ENCODE measurements at regions not wholly inside any gene's neighbourhood (a gene's known extent, or its start where the extent isn't known, plus 50 kb on each side); places are given as distances from the start of the nearest gene placed in this dataset.

GRCh38 chr20:24261351-24261750 lies 208.1 kb upstream of the SYNDIG1 start:
- no peak for DNase-seq (ENCODE audit: low spot score)

- DNase-seq (ENCODE audit: low spot score): no peak
Observed at GRCh38 chr20:24257171-24257570, 212.3 kb upstream of the SYNDIG1 start.

GRCh38 chr20:24256307-24256706 lies 213.1 kb upstream of the SYNDIG1 start:
- no peak for DNase-seq (ENCODE audit: low spot score)

GRCh38 chr20:24254480-24254879 lies 214.9 kb upstream of the SYNDIG1 start:
- no peak for DNase-seq (ENCODE audit: low spot score)

DNA sequence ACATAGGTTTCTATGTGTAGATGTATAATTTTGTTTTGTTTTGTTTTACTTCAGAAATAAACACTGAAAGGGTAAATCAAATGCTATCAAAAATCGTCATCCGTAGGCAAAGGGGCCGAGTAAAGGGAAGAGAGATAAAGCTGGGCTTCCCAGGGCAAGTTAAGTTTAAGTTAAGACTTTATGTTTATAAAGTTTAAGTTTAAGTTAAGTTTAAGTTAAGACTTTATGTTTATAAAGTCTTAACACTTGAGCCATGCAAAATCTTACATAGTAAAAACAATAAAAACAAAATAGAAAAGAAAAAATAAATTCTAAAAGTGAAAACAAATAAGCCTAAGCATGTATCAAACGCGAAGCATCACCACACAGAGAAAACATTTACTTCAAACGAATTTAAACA lies 216.1 kb upstream of the SYNDIG1 start:
- no peak for DNase-seq (ENCODE audit: low spot score)

DNA sequence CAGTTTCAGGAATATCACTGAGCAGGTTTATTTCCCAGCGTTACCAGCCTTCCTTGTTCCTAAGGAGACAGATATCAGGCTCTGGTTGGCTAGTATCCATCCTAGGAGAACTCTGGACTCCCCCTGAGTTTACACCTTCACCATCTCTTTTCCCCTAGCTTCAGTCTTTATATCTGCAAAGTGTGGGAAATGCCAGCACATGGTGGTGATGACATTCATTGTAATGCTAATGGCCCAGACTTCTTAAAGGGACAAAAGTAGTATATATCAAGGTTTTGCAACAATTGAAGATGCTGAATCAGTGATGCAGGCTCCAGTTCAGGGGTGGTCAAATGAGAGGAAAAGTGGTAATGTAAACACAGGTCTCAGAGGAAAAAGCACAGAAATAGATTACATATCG lies 224.3 kb upstream of the SYNDIG1 start:
- DNase-seq (ENCODE audit: low spot score): no peak

GRCh38 chr20:24242763-24243162 lies 226.7 kb upstream of the SYNDIG1 start:
- no peak for DNase-seq (ENCODE audit: low spot score)

- no peak for DNase-seq (ENCODE audit: low spot score)
Observed at GRCh38 chr20:24241466-24241865, 228.0 kb upstream of the SYNDIG1 start.

GRCh38 chr20:24236963-24237362 lies 232.5 kb upstream of the SYNDIG1 start:
- no peak for DNase-seq (ENCODE audit: low spot score)

DNA sequence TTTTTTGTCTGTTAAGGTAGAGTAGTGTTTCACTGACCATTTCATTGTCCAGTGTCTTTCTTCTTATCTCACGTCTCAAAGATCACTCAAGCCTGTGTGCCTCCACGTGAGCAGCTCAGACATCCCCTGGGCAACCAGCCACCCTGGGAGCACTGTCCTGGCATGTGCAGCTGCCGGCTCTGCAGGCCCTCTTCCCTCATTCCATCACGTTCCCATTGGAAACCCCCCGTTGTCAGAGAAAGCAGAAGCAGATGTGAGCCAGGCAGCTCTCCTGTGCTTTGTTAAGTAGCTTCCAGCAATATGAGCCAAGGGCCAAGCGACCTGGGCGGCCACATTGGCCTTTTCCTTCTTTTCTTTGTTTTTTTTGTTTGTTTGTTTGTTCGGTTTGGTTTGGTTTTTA lies 233.2 kb upstream of the SYNDIG1 start:
- DNase-seq (ENCODE audit: low spot score): no peak

DNA sequence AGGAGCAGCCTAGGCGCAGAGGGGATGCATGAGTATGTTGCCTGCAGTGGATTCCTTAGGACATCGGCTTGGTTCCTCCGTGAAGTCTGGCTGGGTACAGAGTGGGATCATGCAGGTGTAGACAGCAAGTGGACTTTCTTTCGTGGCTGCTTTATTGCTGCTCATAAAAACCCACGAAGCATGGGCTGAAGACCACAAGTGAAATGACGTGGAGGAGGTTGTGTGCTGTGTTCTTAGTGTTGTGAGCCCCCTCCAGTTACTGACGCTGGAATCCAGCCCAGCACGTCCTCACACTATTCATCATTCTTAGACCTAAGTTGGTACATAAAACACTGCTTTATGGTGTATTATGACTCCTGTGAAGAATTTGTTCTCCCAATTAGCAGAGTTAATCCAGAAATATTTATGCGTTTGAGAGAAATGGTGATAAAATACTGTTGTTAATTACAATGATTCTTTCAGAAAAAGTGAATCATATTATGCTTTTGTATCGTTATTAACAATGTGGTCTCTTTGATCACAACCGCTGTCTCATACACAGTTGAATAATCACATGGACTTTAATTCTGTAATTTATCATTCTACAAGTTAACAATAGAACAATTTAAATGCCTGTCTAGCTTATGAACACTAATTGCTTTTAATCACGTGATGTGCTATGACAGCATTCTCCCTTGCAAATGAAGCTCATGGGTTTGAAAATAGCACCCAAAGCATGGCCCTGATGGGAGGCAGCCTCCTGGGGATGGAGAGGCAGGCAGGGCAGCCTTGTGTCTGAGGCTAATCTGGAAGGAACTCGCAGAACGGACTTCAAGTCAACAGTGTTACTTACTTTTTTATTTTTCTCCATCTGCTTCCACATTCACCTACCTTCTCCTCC lies 233.9 kb upstream of the SYNDIG1 start:
- no peak for DNase-seq (ENCODE audit: low spot score)

DNA sequence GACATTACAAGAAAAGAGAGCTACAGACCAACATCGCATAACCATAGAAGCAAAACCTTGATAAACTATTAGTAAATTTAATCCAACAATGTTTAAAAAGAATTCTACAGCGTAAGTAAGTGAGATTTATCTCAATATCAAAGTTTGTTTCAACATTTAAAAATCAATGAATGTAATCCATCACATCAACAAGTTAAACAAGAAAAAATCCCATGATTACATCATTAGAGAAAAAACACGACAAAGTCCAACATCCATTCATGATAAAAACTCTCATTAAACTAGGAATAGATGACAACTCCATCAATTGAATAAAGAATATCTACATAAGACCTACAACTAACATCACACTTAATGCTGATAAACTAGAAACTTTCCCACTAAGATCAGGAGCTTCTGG lies 239.0 kb upstream of the GGTLC1 start:
- DNase-seq (ENCODE audit: low spot score): no peak

- DNase-seq (ENCODE audit: low spot score): no peak
Observed at GRCh38 chr20:24212494-24212893, 223.9 kb upstream of the GGTLC1 start.

DNA sequence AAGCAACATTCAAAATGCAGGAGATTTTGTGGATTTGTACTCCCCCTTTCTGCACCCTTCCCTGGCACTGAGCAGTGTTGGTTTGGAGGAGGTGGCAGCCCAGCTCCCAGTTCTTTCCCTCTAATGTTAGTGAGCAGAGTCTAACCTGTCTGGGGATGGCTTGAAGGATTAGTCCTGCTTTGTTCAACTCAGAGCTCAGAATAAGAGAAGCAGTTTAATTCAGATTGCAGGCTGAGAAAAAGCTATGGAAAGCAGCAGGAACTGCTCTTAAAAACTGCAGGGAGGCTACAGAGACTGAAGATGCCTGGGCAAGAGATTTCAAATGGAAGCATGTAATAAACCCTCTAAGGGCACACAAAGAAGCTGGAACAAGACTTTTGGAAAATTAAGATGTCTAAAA lies 223.4 kb upstream of the GGTLC1 start:
- DNase-seq (ENCODE audit: low spot score): no peak

DNA sequence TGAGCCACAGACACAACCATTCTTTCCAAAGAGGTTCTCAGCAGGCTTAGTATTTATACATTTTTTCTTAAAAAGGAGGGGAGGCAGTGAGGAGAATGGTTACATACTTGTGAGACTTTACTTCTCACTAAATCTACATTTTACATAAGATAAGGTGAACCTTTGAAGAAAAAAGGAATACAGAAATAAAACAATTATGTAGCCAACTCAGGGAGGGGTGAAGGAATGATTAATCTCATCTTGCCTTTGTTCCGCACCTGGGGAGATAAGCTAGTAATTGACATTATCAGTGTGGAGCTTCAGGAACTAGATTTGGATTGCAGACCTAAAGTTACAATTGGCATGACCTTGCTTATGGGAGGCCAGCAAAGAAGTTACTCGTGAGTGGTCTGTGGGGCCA lies 221.8 kb upstream of the GGTLC1 start:
- no peak for DNase-seq (ENCODE audit: low spot score)

- no peak for DNase-seq (ENCODE audit: low spot score)
Observed at GRCh38 chr20:24208652-24209051, 220.1 kb upstream of the GGTLC1 start.

- no peak for DNase-seq (ENCODE audit: low spot score)
Observed at GRCh38 chr20:24207803-24208300, 219.3 kb upstream of the GGTLC1 start.

DNA sequence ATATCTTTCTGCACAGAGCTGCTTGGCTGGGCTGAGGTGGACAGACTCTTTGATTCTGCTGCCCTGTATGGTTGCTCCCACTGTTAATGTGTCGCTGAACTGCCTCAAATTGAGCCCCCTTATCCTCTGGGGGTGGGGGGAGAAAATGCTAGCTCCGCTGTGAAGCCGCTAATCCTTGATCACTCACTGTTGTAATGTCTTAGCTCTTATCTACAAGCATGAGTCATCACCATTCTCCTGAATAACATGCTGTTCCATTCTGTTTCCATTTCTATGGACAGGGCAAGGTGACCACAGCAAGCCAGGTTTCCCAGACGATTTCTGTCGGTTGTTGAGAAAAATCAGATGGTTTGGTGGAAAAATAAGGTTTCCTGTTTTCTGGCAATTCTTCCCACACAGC lies 218.4 kb upstream of the GGTLC1 start:
- DNase-seq (ENCODE audit: low spot score): no peak

- DNase-seq (ENCODE audit: low spot score): no peak
Observed at GRCh38 chr20:24203526-24204183, 215.1 kb upstream of the GGTLC1 start.

GRCh38 chr20:24199501-24199900 lies 210.9 kb upstream of the GGTLC1 start:
- no peak for DNase-seq (ENCODE audit: low spot score)

- DNase-seq (ENCODE audit: low spot score): no peak
Observed at GRCh38 chr20:24194143-24194542, 205.6 kb upstream of the GGTLC1 start.

DNA sequence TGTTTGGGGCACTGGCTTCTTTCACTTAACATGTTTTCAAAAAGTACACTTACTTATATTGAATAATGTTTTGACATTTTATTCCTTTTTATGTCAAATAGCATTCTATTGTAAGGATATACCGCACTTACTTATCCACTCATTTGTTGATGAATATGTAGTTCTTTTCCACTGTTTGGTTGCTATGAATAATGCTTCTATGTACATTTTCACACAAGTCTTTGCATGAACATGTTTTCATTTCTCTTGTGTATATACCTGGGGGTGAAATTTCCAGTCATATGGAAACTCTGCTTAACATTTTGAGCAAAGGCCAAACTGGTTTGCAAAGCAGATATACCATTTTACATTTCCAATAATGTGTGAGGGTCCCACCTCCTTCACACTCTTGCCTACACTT lies 202.3 kb upstream of the GGTLC1 start:
- DNase-seq (ENCODE audit: low spot score): no peak

- DNase-seq (ENCODE audit: low spot score): no peak
Observed at GRCh38 chr20:24185791-24186190, 197.2 kb upstream of the GGTLC1 start.

- DNase-seq (ENCODE audit: low spot score): no peak
Observed at GRCh38 chr20:24181151-24181550, 192.6 kb upstream of the GGTLC1 start.
